ENCODE measurements at regions not wholly inside any gene's neighbourhood (a gene's known extent, or its start where the extent isn't known, plus 50 kb on each side); places are given as distances from the start of the nearest gene placed in this dataset.
"Not testable (repeated sequence)": the region's sequence is repeated elsewhere in the genome, so short reads cannot be mapped to it uniquely, and the experiment has no call there.

DNA sequence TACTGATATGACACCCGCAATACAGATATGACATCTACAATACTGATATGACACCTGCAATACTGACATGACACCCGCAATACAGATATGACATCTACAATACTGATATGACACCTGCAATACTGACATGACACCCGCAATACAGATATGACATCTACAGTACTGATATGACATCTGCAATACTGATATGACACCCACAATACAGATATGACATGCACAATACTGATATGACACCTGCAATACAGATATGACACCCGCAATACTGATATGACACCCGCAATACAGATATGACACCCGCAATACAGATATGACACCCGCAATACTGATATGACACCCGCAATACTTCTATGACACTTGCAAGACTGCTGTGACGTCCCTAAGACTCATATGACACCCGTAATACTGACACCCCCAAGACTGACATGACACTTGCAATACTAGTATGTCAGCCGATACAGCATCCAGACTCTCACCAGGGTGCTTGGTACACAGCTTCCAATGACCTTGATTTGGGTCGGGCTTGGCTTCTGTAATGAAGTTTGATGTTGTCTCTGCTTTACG lies 114.1 kb downstream of the MRPL57 start:
- TF ChIP-seq NFE2L2 (IDR thresholded peaks at IDR 0.05; ENCODE audit: low read depth, low read length); POLR2A (IDR thresholded peaks at IDR 0.05; ENCODE audit: low read depth, low read length); MXI1 (IDR thresholded peaks at IDR 0.05; ENCODE audit: borderline replicate concordance, low read depth, low read length); SMC3 (IDR thresholded peaks at IDR 0.05; ENCODE audit: low read depth, low read length); MAZ (IDR thresholded peaks at IDR 0.05; ENCODE audit: borderline replicate concordance, low read depth, low read length); RFX5 (IDR thresholded peaks at IDR 0.05; ENCODE audit: low read depth, low read length); FOS (IDR thresholded peaks at IDR 0.05; ENCODE audit: low read depth, low read length); BHLHE40 (IDR thresholded peaks at IDR 0.05; ENCODE audit: low read depth, low read length); MAFK (IDR thresholded peaks at IDR 0.05; ENCODE audit: low read depth, low read length); CEBPB (IDR thresholded peaks at IDR 0.05; ENCODE audit: low read depth, low read length): not testable (repeated sequence)
- TF ChIP-seq, protein P1, sequence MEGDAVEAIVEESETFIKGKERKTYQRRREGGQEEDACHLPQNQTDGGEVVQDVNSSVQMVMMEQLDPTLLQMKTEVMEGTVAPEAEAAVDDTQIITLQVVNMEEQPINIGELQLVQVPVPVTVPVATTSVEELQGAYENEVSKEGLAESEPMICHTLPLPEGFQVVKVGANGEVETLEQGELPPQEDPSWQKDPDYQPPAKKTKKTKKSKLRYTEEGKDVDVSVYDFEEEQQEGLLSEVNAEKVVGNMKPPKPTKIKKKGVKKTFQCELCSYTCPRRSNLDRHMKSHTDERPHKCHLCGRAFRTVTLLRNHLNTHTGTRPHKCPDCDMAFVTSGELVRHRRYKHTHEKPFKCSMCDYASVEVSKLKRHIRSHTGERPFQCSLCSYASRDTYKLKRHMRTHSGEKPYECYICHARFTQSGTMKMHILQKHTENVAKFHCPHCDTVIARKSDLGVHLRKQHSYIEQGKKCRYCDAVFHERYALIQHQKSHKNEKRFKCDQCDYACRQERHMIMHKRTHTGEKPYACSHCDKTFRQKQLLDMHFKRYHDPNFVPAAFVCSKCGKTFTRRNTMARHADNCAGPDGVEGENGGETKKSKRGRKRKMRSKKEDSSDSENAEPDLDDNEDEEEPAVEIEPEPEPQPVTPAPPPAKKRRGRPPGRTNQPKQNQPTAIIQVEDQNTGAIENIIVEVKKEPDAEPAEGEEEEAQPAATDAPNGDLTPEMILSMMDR (conservative IDR thresholded peaks at IDR 0.05; ENCODE audit: low read depth, low read length), result not testable (repeated sequence)
- TF ChIP-seq, protein P2, sequence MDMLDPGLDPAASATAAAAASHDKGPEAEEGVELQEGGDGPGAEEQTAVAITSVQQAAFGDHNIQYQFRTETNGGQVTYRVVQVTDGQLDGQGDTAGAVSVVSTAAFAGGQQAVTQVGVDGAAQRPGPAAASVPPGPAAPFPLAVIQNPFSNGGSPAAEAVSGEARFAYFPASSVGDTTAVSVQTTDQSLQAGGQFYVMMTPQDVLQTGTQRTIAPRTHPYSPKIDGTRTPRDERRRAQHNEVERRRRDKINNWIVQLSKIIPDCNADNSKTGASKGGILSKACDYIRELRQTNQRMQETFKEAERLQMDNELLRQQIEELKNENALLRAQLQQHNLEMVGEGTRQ (IDR thresholded peaks at IDR 0.05; ENCODE audit: low read depth, low read length), result not testable (repeated sequence)
- TF ChIP-seq, protein P3, sequence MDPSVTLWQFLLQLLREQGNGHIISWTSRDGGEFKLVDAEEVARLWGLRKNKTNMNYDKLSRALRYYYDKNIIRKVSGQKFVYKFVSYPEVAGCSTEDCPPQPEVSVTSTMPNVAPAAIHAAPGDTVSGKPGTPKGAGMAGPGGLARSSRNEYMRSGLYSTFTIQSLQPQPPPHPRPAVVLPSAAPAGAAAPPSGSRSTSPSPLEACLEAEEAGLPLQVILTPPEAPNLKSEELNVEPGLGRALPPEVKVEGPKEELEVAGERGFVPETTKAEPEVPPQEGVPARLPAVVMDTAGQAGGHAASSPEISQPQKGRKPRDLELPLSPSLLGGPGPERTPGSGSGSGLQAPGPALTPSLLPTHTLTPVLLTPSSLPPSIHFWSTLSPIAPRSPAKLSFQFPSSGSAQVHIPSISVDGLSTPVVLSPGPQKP (IDR thresholded peaks at IDR 0.05; ENCODE audit: borderline replicate concordance, low read depth, low read length), result not testable (repeated sequence)

All from IMR-90 (cell line).